Peyer's patch (tissue), 4 donors: ENCODE measurements at regions not wholly inside any gene's neighbourhood (a gene's known extent, or its start where the extent isn't known, plus 50 kb on each side); places are given as distances from the start of the nearest gene placed in this dataset.

Experiments used
- POLR2A ChIP-seq, 2 donors: fragments of 450-650 bp; IDR thresholded peaks; one replicate each; pipeline ENCODE4 v1.5.1; 2017; ENCODE audit warnings: antibody characterized with exemption in 2 of 2, mild to moderate bottlenecking in 2 of 2, moderate library complexity in 2 of 2
- TF ChIP-seq, protein P1 (sequence below), 6 experiments: fragments of 450-650 bp in 4 of 6; fragments of 200-600 bp in 2 of 6; sonication (generic) in 1 of 6; IDR thresholded peaks; one replicate each; pipeline ENCODE4 v1.5.1; 2017 to 2019; ENCODE audit warnings: antibody characterized with exemption in 6 of 6, mild to moderate bottlenecking in 3 of 6, moderate library complexity in 1 of 6

DNA sequence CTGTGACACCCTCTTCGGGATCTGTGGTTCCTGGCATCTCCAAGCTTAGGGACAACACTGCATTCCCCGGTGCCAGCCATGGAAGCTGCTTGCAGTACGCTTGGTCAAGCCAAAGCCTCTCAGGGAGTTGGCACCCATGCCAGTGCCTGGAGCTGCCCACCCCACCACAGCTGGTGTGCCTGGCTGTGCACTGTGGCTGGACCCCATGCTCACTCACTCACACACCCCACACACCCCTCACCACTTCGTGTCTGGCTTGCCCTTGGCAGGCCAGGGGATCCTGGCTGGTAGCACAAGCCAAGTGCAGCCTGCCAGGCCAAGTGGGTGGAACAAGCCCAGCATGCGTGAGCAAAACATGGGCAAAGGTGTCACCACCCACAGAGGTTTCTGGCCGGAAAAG is 324.5 kb upstream of the PTGER4 start:
- TF ChIP-seq, protein P1, sequence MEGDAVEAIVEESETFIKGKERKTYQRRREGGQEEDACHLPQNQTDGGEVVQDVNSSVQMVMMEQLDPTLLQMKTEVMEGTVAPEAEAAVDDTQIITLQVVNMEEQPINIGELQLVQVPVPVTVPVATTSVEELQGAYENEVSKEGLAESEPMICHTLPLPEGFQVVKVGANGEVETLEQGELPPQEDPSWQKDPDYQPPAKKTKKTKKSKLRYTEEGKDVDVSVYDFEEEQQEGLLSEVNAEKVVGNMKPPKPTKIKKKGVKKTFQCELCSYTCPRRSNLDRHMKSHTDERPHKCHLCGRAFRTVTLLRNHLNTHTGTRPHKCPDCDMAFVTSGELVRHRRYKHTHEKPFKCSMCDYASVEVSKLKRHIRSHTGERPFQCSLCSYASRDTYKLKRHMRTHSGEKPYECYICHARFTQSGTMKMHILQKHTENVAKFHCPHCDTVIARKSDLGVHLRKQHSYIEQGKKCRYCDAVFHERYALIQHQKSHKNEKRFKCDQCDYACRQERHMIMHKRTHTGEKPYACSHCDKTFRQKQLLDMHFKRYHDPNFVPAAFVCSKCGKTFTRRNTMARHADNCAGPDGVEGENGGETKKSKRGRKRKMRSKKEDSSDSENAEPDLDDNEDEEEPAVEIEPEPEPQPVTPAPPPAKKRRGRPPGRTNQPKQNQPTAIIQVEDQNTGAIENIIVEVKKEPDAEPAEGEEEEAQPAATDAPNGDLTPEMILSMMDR (IDR thresholded peaks at IDR 0.05), result no peak
- no peak for TF ChIP-seq POLR2A (IDR thresholded peaks at IDR 0.05)
